ACC112 (cell line): ENCODE measurements at regions not wholly inside any gene's neighbourhood (a gene's known extent, or its start where the extent isn't known, plus 50 kb on each side); places are given as distances from the start of the nearest gene placed in this dataset.

Experiments used
- H2AFZ ChIP-seq: fragments of 200-600 bp; sonication (generic); one replicate; pipeline ENCODE4 v1.6.0; 2017; ENCODE audit warnings: antibody characterized with exemption, low read length; ENCODE audit not compliant: unreplicated experiment
- H3K27ac ChIP-seq: fragments of 200-600 bp; sonication (generic); 2 replicates; pipeline ENCODE4 v1.5.1; 2014; ENCODE audit warnings: low read depth, mild to moderate bottlenecking, antibody characterized with exemption, low read length, moderate library complexity
- H3K27me3 ChIP-seq: fragments of 200-600 bp; sonication (generic); 2 replicates; pipeline ENCODE4 v1.6.1; 2014; ENCODE audit warnings: mild to moderate bottlenecking, antibody characterized with exemption, low read length, moderate library complexity, mixed read lengths; ENCODE audit not compliant: insufficient read depth
- H3K36me3 ChIP-seq: fragments of 200-600 bp; sonication (generic); 2 replicates; pipeline ENCODE4 v1.6.1; 2016; ENCODE audit warnings: mild to moderate bottlenecking, antibody characterized with exemption, low read length, moderate library complexity, mixed read lengths; ENCODE audit not compliant: insufficient read depth
- H3K4me1 ChIP-seq: fragments of 200-600 bp; sonication (generic); one replicate; pipeline ENCODE4 v1.6.1; 2016; ENCODE audit warnings: low read length, mixed read lengths; ENCODE audit not compliant: insufficient read depth, unreplicated experiment, control insufficient read depth
- H3K4me3 ChIP-seq: fragments of 200-600 bp; sonication (generic); 2 replicates; pipeline ENCODE4 v1.5.1; 2014; ENCODE audit warnings: mild to moderate bottlenecking, low read depth, low read length
- H3K79me2 ChIP-seq: fragments of 200-600 bp; sonication (generic); one replicate; pipeline ENCODE4 v1.6.0; 2016; ENCODE audit warnings: low read length; ENCODE audit not compliant: control insufficient read depth, unreplicated experiment, insufficient read depth

GRCh38 chr1:9429342-9429711, 109.9 kb upstream of the SLC25A33 start:
- peak overlapping the region; percentile 10; the same call in 1 of the 2 replicates for H3K27ac ChIP-seq
- H3K79me2 ChIP-seq, result no peaks in the 10 kb centered on the region
- no peaks in the 10 kb centered on the region for H3K36me3 ChIP-seq
- peaks cover 9% of the 10 kb centered on the region for H3K4me1 ChIP-seq
- peak overlapping the region; percentile 80 for H3K4me3 ChIP-seq
- H3K27me3 ChIP-seq, result no peaks in the 10 kb centered on the region
- H2AFZ ChIP-seq, result peak overlapping the region; percentile 84

GRCh38 chr1:9434247-9435152, 104.8 kb upstream of the SLC25A33 start:
- Histone ChIP-seq H2AFZ (no peak overlapping the region), H3K4me1 (peaks cover 25% of the 10 kb centered on the region), H3K4me3 (no peak overlapping the region), H3K36me3 (no peaks in the 10 kb centered on the region), H3K27me3 (no peaks in the 10 kb centered on the region), H3K27ac (no peak overlapping the region), H3K79me2 (no peaks in the 10 kb centered on the region)

GRCh38 chr1:9435153-9435636, 104.1 kb upstream of the SLC25A33 start:
- Histone ChIP-seq H3K27me3 (no peaks in the 10 kb centered on the region), H3K36me3 (no peaks in the 10 kb centered on the region), H3K4me1 (peaks cover 22% of the 10 kb centered on the region), H2AFZ (no peak overlapping the region), H3K79me2 (no peaks in the 10 kb centered on the region), H3K27ac (no peak overlapping the region), H3K4me3 (no peak overlapping the region)

GRCh38 chr1:9435854-9436640, 103.2 kb upstream of the SLC25A33 start:
- Histone ChIP-seq H3K79me2 (no peaks in the 10 kb centered on the region), H2AFZ (no peak overlapping the region), H3K4me1 (peaks cover 22% of the 10 kb centered on the region), H3K27me3 (no peaks in the 10 kb centered on the region), H3K36me3 (no peaks in the 10 kb centered on the region), H3K4me3 (no peak overlapping the region), H3K27ac (no peak overlapping the region)

- Histone ChIP-seq H2AFZ (peak overlapping the region; percentile 78), H3K27me3 (no peaks in the 10 kb centered on the region), H3K4me3 (peak overlapping the region; percentile 23), H3K27ac (peak overlapping the region; percentile 72), H3K79me2 (no peaks in the 10 kb centered on the region), H3K36me3 (no peaks in the 10 kb centered on the region), H3K4me1 (peaks cover 22% of the 10 kb centered on the region)
Measured at GRCh38 chr1:9437961-9438430, 101.3 kb upstream of the SLC25A33 start.

- Histone ChIP-seq H2AFZ (peak overlapping the region; percentile 78), H3K36me3 (no peaks in the 10 kb centered on the region), H3K27ac (peak overlapping the region; percentile 72), H3K79me2 (no peaks in the 10 kb centered on the region), H3K4me3 (peak overlapping the region; percentile 23), H3K4me1 (peaks cover 22% of the 10 kb centered on the region), H3K27me3 (no peaks in the 10 kb centered on the region)
Measured at GRCh38 chr1:9438431-9439073, 100.7 kb upstream of the SLC25A33 start.

GRCh38 chr1:9439074-9439761, 100.0 kb upstream of the SLC25A33 start:
- peak overlapping the region; percentile 23; the same call in 1 of the 2 replicates for H3K4me3 ChIP-seq
- H3K27ac ChIP-seq, result peak overlapping the region; percentile 72
- H3K79me2 ChIP-seq, result no peaks in the 10 kb centered on the region
- H3K27me3 ChIP-seq, result no peaks in the 10 kb centered on the region
- H2AFZ ChIP-seq, result peak overlapping the region; percentile 78
- H3K4me1 ChIP-seq, result peaks cover 22% of the 10 kb centered on the region
- no peaks in the 10 kb centered on the region for H3K36me3 ChIP-seq

GRCh38 chr1:9440261-9440660, 99.0 kb upstream of the SLC25A33 start:
- no peak overlapping the region for H3K27ac ChIP-seq
- H3K4me1 ChIP-seq, result peaks cover 22% of the 10 kb centered on the region
- no peaks in the 10 kb centered on the region for H3K79me2 ChIP-seq
- H3K4me3 ChIP-seq, result no peak overlapping the region
- H2AFZ ChIP-seq, result no peak overlapping the region
- H3K36me3 ChIP-seq, result no peaks in the 10 kb centered on the region
- H3K27me3 ChIP-seq, result no peaks in the 10 kb centered on the region

GRCh38 chr1:9440763-9441194, 98.5 kb upstream of the SLC25A33 start:
- Histone ChIP-seq H3K79me2 (no peaks in the 10 kb centered on the region), H3K4me3 (no peak overlapping the region), H3K4me1 (peaks cover 22% of the 10 kb centered on the region), H3K36me3 (no peaks in the 10 kb centered on the region), H2AFZ (no peak overlapping the region), H3K27ac (no peak overlapping the region), H3K27me3 (no peaks in the 10 kb centered on the region)
